ENCODE measurements at regions not wholly inside any gene's neighbourhood (a gene's known extent, or its start where the extent isn't known, plus 50 kb on each side); places are given as distances from the start of the nearest gene placed in this dataset.

- Mint-ChIP-seq H3K4me1 (no peaks in the 10 kb centered on the region), H3K9me3 (no peaks in the 10 kb centered on the region), H3K36me3 (no peaks in the 10 kb centered on the region), H3K27ac (no peak overlapping the region), H3K27me3 (peaks cover 8% of the 10 kb centered on the region), H3K4me3 (no peak overlapping the region)
- ATAC-seq: no peak
Measured at GRCh38 chr13:32960626-32961025, 55.6 kb upstream of the KL start.

- H3K27ac Mint-ChIP-seq: no peak overlapping the region
- H3K27me3 Mint-ChIP-seq: peaks cover 8% of the 10 kb centered on the region
- H3K9me3 Mint-ChIP-seq: no peaks in the 10 kb centered on the region
- no peak for ATAC-seq
- no peaks in the 10 kb centered on the region for H3K4me1 Mint-ChIP-seq
- H3K36me3 Mint-ChIP-seq: no peaks in the 10 kb centered on the region
- H3K4me3 Mint-ChIP-seq: no peak overlapping the region
Measured at GRCh38 chr13:32961724-32962123, 54.5 kb upstream of the KL start.

GRCh38 chr13:32962342-32962741 lies 53.9 kb upstream of the KL start:
- Mint-ChIP-seq H3K27ac (no peak overlapping the region), H3K27me3 (peaks cover 4% of the 10 kb centered on the region), H3K9me3 (no peaks in the 10 kb centered on the region), H3K4me1 (no peaks in the 10 kb centered on the region), H3K36me3 (no peaks in the 10 kb centered on the region), H3K4me3 (no peak overlapping the region)
- no peak for ATAC-seq

GRCh38 chr13:32964987-32965386 lies 51.2 kb upstream of the KL start:
- Mint-ChIP-seq H3K36me3 (no peaks in the 10 kb centered on the region), H3K4me1 (peaks cover 7% of the 10 kb centered on the region), H3K4me3 (no peak overlapping the region), H3K27ac (no peak overlapping the region), H3K27me3 (peaks cover 9% of the 10 kb centered on the region), H3K9me3 (no peaks in the 10 kb centered on the region)
- ATAC-seq: no peak
